B cell (primary cell): ENCODE measurements at regions not wholly inside any gene's neighbourhood (a gene's known extent, or its start where the extent isn't known, plus 50 kb on each side); places are given as distances from the start of the nearest gene placed in this dataset.

Experiments
- ATAC-seq: fragments of 200-7000 bp; cut with Tn5 transposase; one replicate; pipeline ENCODE4 v1.10.0; 2021; ENCODE audit warnings: low read depth, mild to moderate bottlenecking, moderate number of reproducible peaks, moderate library complexity
- CTCF ChIA-PET: fragments of 350-600 bp; sonication (Branson Sonifier 250); formaldehyde crosslinking; loops from one replicate; lab custom pipeline; 2021; ENCODE audit warnings: antibody characterized with exemption, inconsistent platforms; lab: Charles Lee
- POLR2A ChIA-PET: fragments of 350-600 bp; sonication (Branson Sonifier 250); formaldehyde crosslinking; loops from one replicate; lab custom pipeline; 2021; ENCODE audit warnings: antibody characterized with exemption; lab: Charles Lee
- DNase-seq: peaks from one replicate; pipeline ENCODE4 v3.0.0; 2013
- H2AFZ ChIP-seq: 2 replicates; pipeline ENCODE4 v1.6.1; 2012; ENCODE audit warnings: mild to moderate bottlenecking, low read depth, low read length; ENCODE audit not compliant: insufficient read depth, poor library complexity, severe bottlenecking
- H3K27ac ChIP-seq, 2 donors: 1 replicate in 1 of 2; 2 replicates in 1 of 2; pipeline ENCODE4 v1.5.1; 2012 to 2013; ENCODE audit warnings: low read length in 2 of 2, mild to moderate bottlenecking in 2 of 2, moderate library complexity in 1 of 2
- H3K27me3 ChIP-seq, 4 experiments: fragments of 200-600 bp in 1 of 4; sonication (generic) in 1 of 4; replicated peaks in 1 of 4; 1 replicate in 2 of 4; 2 replicates in 2 of 4; pipeline versions ENCODE4 v1.6.1 to v1.7.0; 2013 to 2016; ENCODE audit warnings: low read length in 3 of 4, mild to moderate bottlenecking in 2 of 4, mixed read lengths in 1 of 4, moderate library complexity in 1 of 4; ENCODE audit not compliant: insufficient read depth in 4 of 4, control insufficient read depth in 3 of 4; ENCODE audit errors: control extremely low read depth in 1 of 4
- H3K36me3 ChIP-seq, 2 experiments: replicated peaks in 1 of 2; 1 replicate in 1 of 2; 2 replicates in 1 of 2; pipeline versions ENCODE4 v1.6.1 to v1.7.1; 2013; ENCODE audit warnings: low read length in 1 of 2; ENCODE audit not compliant: insufficient read depth in 2 of 2, control insufficient read depth in 1 of 2; ENCODE audit errors: control extremely low read depth in 1 of 2, extremely low read depth in 1 of 2
- H3K4me1 ChIP-seq, 2 donors: fragments of 200-600 bp in 1 of 2; sonication (generic) in 1 of 2; 1 replicate in 1 of 2; 2 replicates in 1 of 2; pipeline versions ENCODE4 v1.5.1 to v1.6.1; 2013 to 2017; ENCODE audit warnings: low read length in 2 of 2; ENCODE audit not compliant: control insufficient read depth in 2 of 2, insufficient read depth in 2 of 2
- H3K4me2 ChIP-seq: replicated peaks from 2 replicates; pipeline ENCODE3; 2012; ENCODE audit warnings: mild to moderate bottlenecking, low read depth, low read length; ENCODE audit not compliant: poor library complexity, severe bottlenecking
- H3K4me3 ChIP-seq, 5 experiments: fragments of 200-600 bp in 1 of 5; sonication (generic) in 1 of 5; 1 replicate in 3 of 5; 2 replicates in 2 of 5; pipeline versions ENCODE4 v1.5.1 to v1.7.0; 2011 to 2016; ENCODE audit warnings: low read length in 4 of 5, mild to moderate bottlenecking in 4 of 5, low read depth in 2 of 5, control low read depth in 1 of 5, moderate library complexity in 1 of 5; ENCODE audit not compliant: insufficient read depth in 1 of 5; ENCODE audit errors: control extremely low read depth in 1 of 5, extremely low read depth in 1 of 5
- H3K79me2 ChIP-seq: fragments of 200-600 bp; sonication (generic); one replicate; pipeline ENCODE4 v1.6.0; 2016; ENCODE audit warnings: low read length; ENCODE audit not compliant: control insufficient read depth, insufficient read depth
- H3K9ac ChIP-seq: fragments of 200-600 bp; sonication (generic); 2 replicates; pipeline ENCODE4 v1.6.1; 2017; ENCODE audit warnings: mild to moderate bottlenecking, low read length, moderate library complexity
- H3K9me3 ChIP-seq, 3 donors: one replicate each; pipeline versions ENCODE4 v1.6.1 to v1.7.1; 2013; ENCODE audit warnings: low read length in 2 of 3; ENCODE audit not compliant: control insufficient read depth in 2 of 3, insufficient read depth in 1 of 3; ENCODE audit errors: control extremely low read depth in 1 of 3
- H4K20me1 ChIP-seq: 2 replicates; pipeline ENCODE4 v1.6.0; 2012; ENCODE audit warnings: mild to moderate bottlenecking, low read length; ENCODE audit not compliant: insufficient read depth, control insufficient read depth, poor library complexity, severe bottlenecking
- H3K27ac Mint-ChIP-seq: one replicate; pipeline ENCODE4 v1.8.0; 2021; ENCODE audit warnings: mixed read lengths
- H3K27me3 Mint-ChIP-seq: one replicate; pipeline ENCODE4 v1.8.0; 2021; ENCODE audit warnings: mixed read lengths
- H3K4me1 Mint-ChIP-seq: one replicate; pipeline ENCODE4 v1.8.0; 2021; ENCODE audit warnings: mixed read lengths
- H3K4me3 Mint-ChIP-seq: one replicate; pipeline ENCODE4 v1.8.0; 2021; ENCODE audit warnings: mixed read lengths
- H3K9me3 Mint-ChIP-seq: one replicate; pipeline ENCODE4 v1.8.0; 2022; ENCODE audit warnings: mixed read lengths; ENCODE audit not compliant: insufficient read depth
- CTCF ChIP-seq: fragments of 200-600 bp; IDR thresholded peaks from one replicate; pipeline ENCODE4 v1.8.0; 2022; ENCODE audit warnings: antibody characterized with exemption, mild to moderate bottlenecking
- EZH2 ChIP-seq: IDR thresholded peaks from 2 replicates; pipeline ENCODE4 v1.6.1; 2012; ENCODE audit warnings: borderline replicate concordance, low read depth, mild to moderate bottlenecking, moderate library complexity, low read length; ENCODE audit not compliant: insufficient read depth, poor library complexity, severe bottlenecking
- WGBS: methylation state at CpG from one replicate; pipeline ENCODE4 v1.1.5; 2013; ENCODE audit warnings: missing lambda C conversion rate; ENCODE audit not compliant: insufficient coverage; 5-methylcytosine and 5-hydroxymethylcytosine counted together
- intact Hi-C: fragments of 100-400 bp; cut with micrococcal nuclease; formaldehyde crosslinking; loops from one replicate; pipeline ENCODE4 v1.10.0; 2022

GRCh38 chr3:147962408-147963164 lies 553.4 kb downstream of the ZIC1 start:
- DNase-seq (no peak), ATAC-seq (no peak)
- no peaks in the 10 kb centered on the region for H3K36me3 ChIP-seq
- no peaks in the 10 kb centered on the region for H3K9me3 ChIP-seq
- TF ChIP-seq EZH2 (no peak), CTCF (no peak)
- no peak overlapping the region for H3K9ac ChIP-seq
- H3K27ac ChIP-seq, result no peak overlapping the region
- CTCF ChIA-PET, result no interaction called here
- H3K79me2 ChIP-seq, result no peaks in the 10 kb centered on the region
- H3K4me3 ChIP-seq, result no peak overlapping the region
- no peaks in the 10 kb centered on the region for H3K4me1 ChIP-seq
- Mint-ChIP-seq H3K4me1 (no peaks in the 10 kb centered on the region), H3K4me3 (no peak overlapping the region), H3K27me3 (no peaks in the 10 kb centered on the region), H3K9me3 (peaks cover 3% of the 10 kb centered on the region), H3K27ac (no peak overlapping the region)
- 80% methylated on average over 2 of the region's 5 CpGs for WGBS
- H3K27me3 ChIP-seq, result no peaks in the 10 kb centered on the region
- no peak overlapping the region for H2AFZ ChIP-seq
- intact Hi-C loops, result no loop called here
- POLR2A ChIA-PET, result no interaction called here
- no peak overlapping the region for H3K4me2 ChIP-seq
- H4K20me1 ChIP-seq, result no peaks in the 10 kb centered on the region

- WGBS, result no CpG with 5 or more reads among the region's 1 CpG
- no peak overlapping the region for H3K4me3 Mint-ChIP-seq
- ChIA-PET CTCF (no interaction called here), POLR2A (no interaction called here)
- ATAC-seq (no peak), DNase-seq (no peak)
- no peaks in the 10 kb centered on the region for H3K9me3 Mint-ChIP-seq
- H3K4me1 ChIP-seq, result no peaks in the 10 kb centered on the region
- no peak overlapping the region for H3K4me2 ChIP-seq
- H3K79me2 ChIP-seq, result no peaks in the 10 kb centered on the region
- no peaks in the 10 kb centered on the region for H4K20me1 ChIP-seq
- no peaks in the 10 kb centered on the region for H3K36me3 ChIP-seq
- H3K27ac Mint-ChIP-seq, result no peak overlapping the region
- H3K9ac ChIP-seq, result no peak overlapping the region
- H3K9me3 ChIP-seq, result no peaks in the 10 kb centered on the region
- H3K4me3 ChIP-seq, result no peak overlapping the region
- H3K27me3 ChIP-seq, result no peaks in the 10 kb centered on the region
- no peak for TF ChIP-seq EZH2
- TF ChIP-seq CTCF, result no peak
- intact Hi-C loops, result no loop called here
- no peak overlapping the region for H2AFZ ChIP-seq
- no peak overlapping the region for H3K27ac ChIP-seq
- no peaks in the 10 kb centered on the region for H3K27me3 Mint-ChIP-seq
- H3K4me1 Mint-ChIP-seq, result no peaks in the 10 kb centered on the region
Observed at GRCh38 chr3:147963711-147964110, 554.5 kb downstream of the ZIC1 start.
